ENCODE measurements at regions not wholly inside any gene's neighbourhood (a gene's known extent, or its start where the extent isn't known, plus 50 kb on each side); places are given as distances from the start of the nearest gene placed in this dataset.
"Not testable (repeated sequence)": the region's sequence is repeated elsewhere in the genome, so short reads cannot be mapped to it uniquely, and the experiment has no call there.

GRCh38 chr6:134640229-134640628 is 309.7 kb downstream of the ALDH8A1 start:
- DNase-seq (ENCODE audit: low read depth, low spot score), result no peak

- DNase-seq (ENCODE audit: low read depth, low spot score), result no peak
Observed at GRCh38 chr6:134637847-134638437, 312.0 kb downstream of the ALDH8A1 start.

GRCh38 chr6:134637282-134637681 is 312.6 kb downstream of the ALDH8A1 start:
- DNase-seq (ENCODE audit: low read depth, low spot score), result no peak

DNA sequence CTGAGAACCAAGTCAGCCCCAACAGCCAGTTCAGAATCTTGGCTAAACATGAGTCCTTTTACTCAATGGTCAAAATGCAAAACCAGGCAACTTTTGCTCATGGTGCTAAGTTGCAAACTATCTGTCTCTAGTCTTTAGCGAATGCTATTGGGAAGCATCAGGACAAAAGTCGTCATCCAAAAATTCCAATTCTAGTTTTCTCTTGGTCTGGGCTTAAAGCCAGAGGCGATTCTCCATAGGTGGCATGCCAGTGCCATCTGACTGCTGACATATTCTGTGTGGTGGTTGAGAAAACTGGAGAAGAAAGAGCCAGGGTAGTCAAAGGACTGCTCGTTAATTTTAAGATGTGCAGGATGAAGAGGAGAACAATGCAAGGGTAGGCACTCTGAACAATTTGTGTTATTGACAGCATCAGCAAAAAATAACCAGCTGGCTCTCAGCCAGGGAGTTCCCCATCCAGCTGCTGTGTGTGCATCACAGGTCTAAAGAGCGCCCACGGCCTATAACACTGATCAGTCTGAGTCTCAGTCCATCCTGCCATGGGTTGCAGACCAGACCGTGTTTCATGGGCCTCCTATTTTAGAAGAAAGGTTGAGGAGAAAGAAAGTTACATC is 313.6 kb downstream of the ALDH8A1 start:
- no peak for DNase-seq (ENCODE audit: low read depth, low spot score)

DNA sequence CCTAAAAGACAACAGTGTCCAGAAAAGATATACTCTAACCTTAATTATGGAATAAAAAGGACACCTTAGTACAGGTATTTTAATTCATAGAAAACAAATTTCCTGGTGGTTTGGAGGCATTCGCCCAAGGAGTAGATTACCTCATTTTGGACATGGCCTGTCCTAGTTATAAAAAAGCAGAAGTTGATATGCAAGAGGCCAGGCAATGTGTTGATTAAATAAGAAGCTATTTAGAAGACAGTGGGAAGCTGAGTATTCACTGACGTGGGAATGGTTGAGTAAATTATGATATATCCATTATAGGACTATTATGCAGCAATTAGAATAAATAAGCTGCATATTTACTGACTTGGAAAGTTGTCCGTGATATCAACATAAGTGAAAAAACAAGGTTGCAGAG is 314.9 kb downstream of the ALDH8A1 start:
- no peak for DNase-seq (ENCODE audit: low read depth, low spot score)

DNA sequence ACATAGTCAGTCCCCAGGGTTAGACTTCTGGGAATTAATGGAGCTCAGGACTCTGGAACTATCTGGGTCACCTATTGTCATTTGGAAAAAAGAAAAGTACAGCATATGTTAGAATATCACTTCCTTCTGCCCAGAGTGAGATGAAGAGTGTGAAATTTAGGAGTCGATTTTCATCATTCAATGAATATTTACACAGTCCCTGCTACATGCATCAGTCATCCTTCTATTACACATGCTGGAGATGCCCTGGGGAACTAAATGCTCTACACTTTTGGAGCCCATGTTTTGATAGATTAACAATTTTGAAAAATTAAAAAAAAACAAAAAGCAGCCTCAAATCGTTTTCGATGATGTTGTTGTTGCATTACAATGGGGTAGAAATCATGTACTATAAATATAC is 315.4 kb downstream of the ALDH8A1 start:
- no peak for DNase-seq (ENCODE audit: low read depth, low spot score)

DNA sequence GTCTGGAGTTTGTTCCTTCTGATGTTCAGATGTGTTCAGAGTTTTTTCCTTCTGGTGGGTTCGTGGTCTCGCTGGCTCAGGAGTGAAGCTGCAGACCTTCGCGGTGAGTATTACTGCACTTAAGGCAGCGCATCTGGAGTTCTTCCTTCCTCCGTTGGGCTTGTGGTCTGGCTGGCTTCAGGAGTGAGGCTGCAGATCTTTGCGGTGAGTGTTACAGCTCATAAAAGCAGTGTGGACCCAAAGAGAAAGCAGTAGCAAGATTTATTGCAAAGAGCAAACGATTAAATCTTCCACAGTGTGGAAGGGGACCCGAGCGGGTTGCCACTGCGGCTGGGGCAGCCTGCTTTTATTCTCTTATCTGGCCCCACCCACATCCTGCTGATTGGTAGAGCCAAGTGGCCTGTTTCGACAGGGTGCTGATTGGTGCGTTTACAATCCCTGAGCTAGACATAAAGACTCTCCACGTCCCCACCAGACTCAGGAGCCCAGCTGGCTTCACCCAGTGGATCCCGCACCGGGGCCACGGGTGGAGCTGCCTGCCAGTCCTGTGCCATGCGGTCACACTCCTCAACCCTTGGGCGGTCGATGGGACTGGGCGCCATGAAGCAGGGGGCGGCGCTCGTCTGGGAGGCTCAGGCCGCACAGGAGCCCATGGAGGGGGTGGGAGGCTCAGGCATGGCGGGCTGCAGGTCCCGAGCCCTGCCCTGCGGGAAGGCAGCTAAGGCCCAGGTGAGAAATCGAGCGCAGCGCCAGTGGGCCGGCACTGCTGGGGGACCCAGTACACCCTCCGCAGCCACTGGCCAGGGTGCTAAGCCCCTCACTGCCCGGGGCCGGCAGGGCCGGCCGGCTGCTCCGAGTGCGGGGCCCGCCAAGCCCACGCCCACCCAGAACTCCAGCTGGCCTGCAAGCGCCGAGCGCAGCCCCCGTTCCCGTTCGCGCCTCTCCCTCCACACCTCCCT is 315.3 kb upstream of the SGK1 start:
- not testable (repeated sequence) for DNase-seq (ENCODE audit: low read depth, low spot score)

DNA sequence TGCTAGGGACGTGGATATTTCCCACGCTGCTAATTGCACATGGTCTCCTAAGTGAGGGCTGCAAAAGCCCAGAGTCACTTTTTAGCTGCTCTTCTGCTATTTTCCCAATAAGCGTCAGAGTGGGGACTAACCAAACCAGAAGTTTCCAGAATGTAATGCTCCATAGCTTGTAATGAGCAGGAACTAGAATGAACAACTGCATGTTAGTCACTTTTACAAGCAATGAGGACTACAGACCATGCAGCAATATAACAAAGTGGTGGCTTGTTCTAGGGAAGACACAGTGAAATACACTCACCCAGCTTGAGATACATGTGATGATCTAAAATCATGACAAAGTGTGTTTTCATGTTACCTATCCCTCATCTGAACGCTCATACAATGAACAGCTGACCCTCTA is 314.1 kb upstream of the SGK1 start:
- DNase-seq (ENCODE audit: low read depth, low spot score), result no peak

DNA sequence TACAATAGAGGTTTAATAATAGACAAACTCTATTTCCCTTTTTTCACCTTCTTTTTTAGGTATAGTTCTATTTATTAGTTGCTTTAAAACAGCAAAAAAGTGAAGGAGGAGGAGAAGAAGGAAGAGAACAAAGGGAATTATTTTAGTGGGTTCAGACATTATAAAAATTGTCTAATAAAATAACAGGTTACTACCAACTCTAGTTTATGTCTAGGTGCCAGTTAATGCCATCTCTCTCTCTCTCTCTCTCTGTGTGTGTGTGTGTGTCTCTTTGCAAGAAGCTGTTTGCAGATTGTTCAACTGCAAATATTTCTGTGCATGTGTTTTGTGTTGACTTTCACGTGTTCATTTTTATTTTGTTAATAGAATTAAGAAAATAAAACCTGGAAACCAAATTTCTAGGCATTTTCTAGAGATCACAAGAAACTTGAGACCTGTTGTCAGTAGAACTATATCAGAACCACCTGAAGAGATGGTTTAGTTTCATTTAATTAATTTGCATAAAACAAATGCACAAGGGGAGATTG is 313.5 kb upstream of the SGK1 start:
- no peak for DNase-seq (ENCODE audit: low read depth, low spot score)

DNA sequence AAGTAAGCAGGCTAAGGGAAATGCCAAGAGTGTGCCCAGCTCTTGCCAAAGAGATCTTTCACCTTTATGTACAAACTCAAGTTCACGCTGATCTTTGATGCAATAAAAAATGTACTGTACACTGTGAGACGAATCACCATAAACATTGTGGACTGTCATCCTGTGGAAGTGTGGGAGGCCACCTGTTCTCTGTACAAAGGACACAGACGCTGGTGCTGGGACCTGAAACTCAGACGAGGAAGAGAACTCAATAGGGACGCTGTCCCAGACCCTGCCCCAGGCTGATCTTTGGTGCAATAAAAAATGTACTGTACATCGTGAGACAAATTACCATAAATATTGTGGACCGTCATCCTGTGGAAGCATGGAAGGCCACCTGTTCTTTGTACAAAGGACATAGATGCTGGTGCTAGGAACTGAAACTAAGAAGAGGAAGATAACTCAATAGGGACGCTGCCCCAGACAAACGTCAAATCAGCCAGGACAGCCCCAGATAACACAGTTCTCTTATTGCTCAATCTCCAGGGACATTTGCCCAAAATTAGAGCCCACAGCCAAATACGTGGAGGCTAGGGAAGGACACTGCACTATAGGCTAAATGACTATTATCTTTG is 312.7 kb upstream of the SGK1 start:
- no peak for DNase-seq (ENCODE audit: low read depth, low spot score)

DNA sequence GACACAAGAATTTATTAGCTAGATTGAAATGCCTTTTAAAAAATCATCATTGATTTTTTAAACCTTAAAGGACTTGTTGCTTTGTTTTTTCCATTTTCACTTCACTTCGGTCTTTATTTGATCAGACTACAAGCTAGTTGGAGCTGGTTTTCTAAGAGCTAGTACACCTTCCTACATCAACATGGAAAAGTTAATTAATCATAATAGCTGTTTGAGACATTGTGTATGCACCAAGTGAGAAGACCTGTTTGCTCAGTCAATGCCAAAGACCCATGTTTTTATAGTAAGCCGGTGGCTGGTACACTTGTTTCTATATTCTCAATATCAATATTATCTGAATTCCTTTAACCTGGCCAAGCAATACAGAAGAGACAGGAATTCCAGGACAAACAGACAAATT is 310.2 kb upstream of the SGK1 start:
- DNase-seq (ENCODE audit: low read depth, low spot score), result no peak

DNA sequence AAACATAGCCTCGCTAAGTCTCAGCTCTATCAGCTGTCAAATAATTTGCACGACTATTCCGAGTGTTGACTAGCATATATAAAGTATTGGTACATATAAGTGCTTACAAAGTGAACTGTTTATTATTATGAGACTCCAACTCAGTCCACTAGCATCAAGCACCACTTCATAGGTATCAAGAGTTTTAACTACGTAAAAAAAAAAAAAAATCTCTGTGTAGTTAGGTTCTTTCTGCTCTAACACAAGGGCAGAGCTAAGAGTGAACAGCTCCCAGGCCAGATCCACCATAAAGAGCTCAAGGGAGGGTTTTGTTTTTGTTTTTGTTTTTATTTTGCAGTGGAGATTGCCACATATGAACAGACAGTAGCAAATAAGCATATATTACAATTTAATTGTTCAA is 309.8 kb upstream of the SGK1 start:
- DNase-seq (ENCODE audit: low read depth, low spot score), result no peak

DNA sequence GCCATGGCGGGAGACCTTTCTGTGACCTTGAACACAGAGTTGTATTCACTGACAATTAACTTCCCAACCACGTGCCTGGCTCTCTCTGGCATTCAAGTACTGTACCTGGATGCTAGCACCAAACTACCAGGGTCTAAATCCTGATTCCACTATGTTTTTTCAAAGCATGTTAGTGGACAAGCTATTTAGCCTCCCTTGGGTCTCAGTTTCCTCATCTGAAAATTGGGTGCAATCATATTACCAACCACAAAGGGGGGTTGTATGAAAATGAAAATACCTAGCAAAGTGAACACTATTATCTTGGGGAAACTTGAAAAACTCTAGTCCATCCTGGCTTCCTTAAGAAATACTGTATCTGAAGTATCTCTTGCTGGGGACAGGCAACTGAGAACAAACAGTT is 308.7 kb upstream of the SGK1 start:
- DNase-seq (ENCODE audit: low read depth, low spot score), result no peak

DNA sequence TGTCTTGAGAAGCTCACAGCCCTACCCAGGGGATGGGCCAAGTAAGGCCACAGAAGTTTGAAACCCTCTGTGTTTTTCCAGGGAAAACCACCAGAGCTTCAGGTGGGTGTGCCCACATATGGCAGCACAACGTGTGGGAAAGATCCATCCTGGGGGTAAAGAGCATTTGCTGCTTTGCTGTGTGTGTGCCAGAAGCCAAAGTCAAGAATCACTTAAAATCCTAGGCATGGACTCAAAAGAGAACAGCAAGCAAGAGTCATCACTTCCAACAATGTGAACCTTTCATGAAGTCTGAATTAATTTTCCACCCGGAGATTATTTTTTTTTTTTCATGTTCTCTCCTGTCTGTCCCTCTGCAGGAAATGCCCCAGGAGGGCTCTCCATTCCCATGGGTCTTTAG is 308.2 kb upstream of the SGK1 start:
- DNase-seq (ENCODE audit: low read depth, low spot score), result no peak

DNA sequence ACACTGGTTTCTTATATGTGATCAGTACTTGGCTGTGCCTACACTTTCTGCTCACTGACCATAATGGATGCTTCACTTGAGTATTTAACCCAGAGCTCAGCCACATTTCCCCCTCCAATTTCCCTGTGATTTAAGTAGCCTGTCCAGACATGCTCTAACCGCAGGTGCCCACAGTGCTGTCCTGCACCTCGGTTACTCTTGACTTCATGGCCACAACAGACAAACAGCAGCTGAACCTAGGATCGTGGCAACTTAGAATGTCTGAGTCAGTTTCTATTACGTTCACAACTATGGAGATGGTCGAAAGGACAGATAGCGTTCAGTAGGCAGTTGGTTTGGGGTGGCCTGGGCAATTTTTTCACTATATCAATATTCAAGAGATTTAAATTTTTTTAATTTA is 306.9 kb upstream of the SGK1 start:
- no peak for DNase-seq (ENCODE audit: low read depth, low spot score)

GRCh38 chr6:134623401-134623800 is 305.5 kb upstream of the SGK1 start:
- no peak for DNase-seq (ENCODE audit: low read depth, low spot score)

GRCh38 chr6:134622382-134623173 is 304.7 kb upstream of the SGK1 start:
- no peak for DNase-seq (ENCODE audit: low read depth, low spot score)

DNA sequence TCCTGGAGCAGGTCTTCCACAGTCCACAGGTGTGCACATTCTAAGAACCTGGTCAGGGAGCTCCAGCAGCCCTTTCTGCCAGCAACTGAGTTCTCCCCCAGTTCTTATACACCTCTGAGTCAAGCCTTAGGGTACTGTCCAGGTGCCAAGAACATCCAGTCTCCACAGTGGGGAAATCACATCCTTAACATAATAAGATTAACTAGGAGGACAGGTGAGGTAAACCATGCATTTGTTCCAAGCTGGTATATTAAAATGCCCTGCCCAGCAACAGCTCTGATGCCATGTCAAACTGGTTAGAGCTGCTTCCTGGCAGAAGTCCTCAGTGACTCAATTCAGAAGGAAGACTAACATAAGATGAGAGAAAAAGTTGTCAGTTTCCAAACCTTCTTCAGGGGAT is 303.9 kb upstream of the SGK1 start:
- DNase-seq (ENCODE audit: low read depth, low spot score), result no peak

DNA sequence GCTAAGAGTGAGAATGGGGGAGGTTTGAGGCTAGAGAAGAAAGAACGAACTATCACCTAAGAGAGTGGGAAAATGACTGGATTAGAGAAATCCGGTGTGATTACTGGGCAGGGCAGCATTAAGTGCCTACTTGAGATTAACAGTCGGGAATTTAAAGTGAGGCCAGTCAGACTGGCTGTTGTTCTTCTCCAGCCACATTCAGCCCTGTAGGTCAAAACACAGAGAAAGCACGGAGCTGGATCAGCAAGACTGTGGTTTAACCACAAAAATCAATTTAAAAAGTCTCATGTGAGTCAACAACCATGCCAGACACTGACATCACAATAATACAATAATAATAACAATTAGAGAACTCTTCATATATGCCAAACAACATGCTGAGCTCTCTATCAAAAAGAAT is 301.9 kb upstream of the SGK1 start:
- DNase-seq (ENCODE audit: low read depth, low spot score), result no peak

DNA sequence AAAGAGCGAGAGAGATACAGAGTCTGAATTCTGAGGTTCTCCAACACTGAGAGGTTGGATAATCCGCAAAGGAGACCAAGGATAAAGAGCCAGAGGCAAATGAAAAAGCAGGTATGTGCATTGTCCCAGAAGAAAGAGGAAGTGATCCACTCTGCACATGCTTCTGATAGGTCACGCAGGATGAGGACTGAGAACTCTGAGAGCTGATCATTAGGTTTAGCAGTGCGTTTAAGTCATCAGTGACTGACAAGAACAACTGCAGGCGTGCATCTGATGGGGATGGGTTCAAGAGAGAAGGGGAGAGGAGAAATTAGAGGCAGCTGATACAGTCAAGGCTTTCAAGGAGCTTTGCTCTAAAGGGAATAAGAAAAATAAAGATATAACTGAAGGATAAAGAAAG is 301.2 kb upstream of the SGK1 start:
- DNase-seq (ENCODE audit: low read depth, low spot score), result no peak
